Psoas muscle (tissue), 7 donors: ENCODE measurements at regions not wholly inside any gene's neighbourhood (a gene's known extent, or its start where the extent isn't known, plus 50 kb on each side); places are given as distances from the start of the nearest gene placed in this dataset.

Source experiments
- ATAC-seq, 4 donors: fragments of 200-7000 bp; cut with Tn5 transposase; one replicate each; pipeline ENCODE4 v1.9.1; 2020; ENCODE audit warnings: moderate library complexity in 3 of 4, mild to moderate bottlenecking in 2 of 4
- DNase-seq, 2 donors: peaks; one replicate each; pipeline ENCODE4 v3.0.0-alpha.2; 2020
- H3K27ac ChIP-seq: fragments of 200-600 bp; one replicate; pipeline ENCODE4 v1.8.0; 2022
- H3K27me3 ChIP-seq, 3 donors: fragments of 200-600 bp in 1 of 3; one replicate each; pipeline versions ENCODE4 v1.6.1 to v1.8.0; 2013 to 2022; ENCODE audit warnings: low read length in 2 of 3, mild to moderate bottlenecking in 2 of 3, moderate library complexity in 1 of 3; ENCODE audit not compliant: insufficient read depth in 3 of 3
- H3K36me3 ChIP-seq, 2 donors: fragments of 200-600 bp in 1 of 2; one replicate each; pipeline versions ENCODE4 v1.6.1 to v1.8.0; 2013 to 2022; ENCODE audit warnings: low read depth in 1 of 2, mild to moderate bottlenecking in 1 of 2, moderate library complexity in 1 of 2; ENCODE audit not compliant: insufficient read depth in 1 of 2
- H3K4me1 ChIP-seq: fragments of 200-600 bp; one replicate; pipeline ENCODE4 v1.8.0; 2022
- H3K4me3 ChIP-seq: fragments of 200-600 bp; one replicate; pipeline ENCODE4 v1.8.0; 2022; ENCODE audit warnings: mild to moderate bottlenecking
- H3K9me3 ChIP-seq: fragments of 200-600 bp; one replicate; pipeline ENCODE4 v1.8.0; 2022
- CTCF ChIP-seq: fragments of 200-600 bp; IDR thresholded peaks from one replicate; pipeline ENCODE4 v1.8.0; 2022; ENCODE audit warnings: antibody characterized with exemption
- WGBS, 3 donors: extraction: QIAGEN DNeasy Blood & Tissue Kit; methylation state at CpG; one replicate each; pipeline versions ENCODE4 v1.1.6 to v1.1.7; 2013; 5-methylcytosine and 5-hydroxymethylcytosine counted together
- intact Hi-C, 2 donors: fragments of 100-400 bp; cut with DNase I; formaldehyde crosslinking; loops; one replicate each; pipeline versions ENCODE4 v1.11.0 to v1.14.2; 2022
- donor health status: healthy with polysubstance abuse.
- donor health status: DM: no; HTN: no; CAD: no; lungs with moderate emphysema.
- donor health status: Bipolar disorder and iron deficiency.
- donor health status: healthy.
- donor health status: DM: yes; HTN: yes; CAD: no.
- donor health status: DM: no; HTN: no; CAD: no.
- donor health status: DM: yes; HTN: yes; CAD: no.

GRCh38 chr7:93043385-93043985 is 74.3 kb downstream of the SAMD9 start:
- H3K27me3 ChIP-seq, result no peaks in the 10 kb centered on the region
- no peaks in the 10 kb centered on the region for H3K9me3 ChIP-seq
- ATAC-seq (peak in 1 of 4 donors; percentile 35), DNase-seq (peak in 1 of 2 donors; percentile 25)
- peak overlapping the region; percentile 31 for H3K4me3 ChIP-seq
- H3K4me1 ChIP-seq, result no peaks in the 10 kb centered on the region
- intact Hi-C loops, result no loop called here
- no peak overlapping the region for H3K27ac ChIP-seq
- WGBS, 3 donors, result 17 to 19% (median 18%) methylated on average over 27 to 28 of the region's 28 CpGs
- TF ChIP-seq CTCF, result no peak
- H3K36me3 ChIP-seq, result no peaks in the 10 kb centered on the region

- intact Hi-C loops, result no loop called here
- Histone ChIP-seq H3K36me3 (no peaks in the 10 kb centered on the region), H3K27me3 (no peaks in the 10 kb centered on the region), H3K4me1 (no peaks in the 10 kb centered on the region), H3K4me3 (no peak overlapping the region), H3K9me3 (no peaks in the 10 kb centered on the region), H3K27ac (no peak overlapping the region)
- WGBS, 3 donors, result 56 to 62% (median 58%) methylated on average over 10 of the region's 10 CpGs
- DNase-seq (no peak), ATAC-seq (no peak)
- TF ChIP-seq CTCF, result no peak
Observed at GRCh38 chr7:93040355-93040754, 77.4 kb downstream of the SAMD9 start.

- no peak overlapping the region for H3K27ac ChIP-seq
- ATAC-seq, result no peak
- DNase-seq, result no peak
- H3K4me1 ChIP-seq, result no peaks in the 10 kb centered on the region
- intact Hi-C loops, result no loop called here
- no peaks in the 10 kb centered on the region for H3K27me3 ChIP-seq
- H3K36me3 ChIP-seq, result no peaks in the 10 kb centered on the region
- no peaks in the 10 kb centered on the region for H3K9me3 ChIP-seq
- H3K4me3 ChIP-seq, result no peak overlapping the region
- WGBS, 3 donors, result 77 to 86% (median 82%) methylated on average over 3 of the region's 3 CpGs
- no peak for TF ChIP-seq CTCF
Observed at GRCh38 chr7:93039786-93040185, 78.0 kb downstream of the SAMD9 start.

- Histone ChIP-seq H3K4me3 (no peak overlapping the region), H3K4me1 (no peaks in the 10 kb centered on the region), H3K27ac (no peak overlapping the region), H3K9me3 (no peaks in the 10 kb centered on the region), H3K27me3 (no peaks in the 10 kb centered on the region), H3K36me3 (no peaks in the 10 kb centered on the region)
- WGBS, 3 donors, result 84 to 94% (median 91%) methylated on average over 3 of the region's 3 CpGs
- intact Hi-C loops, result no loop called here
- TF ChIP-seq CTCF, result no peak
- DNase-seq (no peak), ATAC-seq (no peak)
Observed at GRCh38 chr7:93039282-93039681, 78.5 kb downstream of the SAMD9 start.

- DNase-seq, result no peak
- intact Hi-C loops, result no loop called here
- H3K36me3 ChIP-seq, result no peaks in the 10 kb centered on the region
- peaks cover 6% of the 10 kb centered on the region for H3K9me3 ChIP-seq
- H3K27me3 ChIP-seq, result no peaks in the 10 kb centered on the region
- 39 to 44% (median 41%) methylated on average over 2 of the region's 2 CpGs for WGBS, 3 donors
- ATAC-seq, result no peak
- no peak overlapping the region for H3K4me3 ChIP-seq
- no peak overlapping the region for H3K27ac ChIP-seq
- TF ChIP-seq CTCF, result no peak
- no peaks in the 10 kb centered on the region for H3K4me1 ChIP-seq
Observed at GRCh38 chr7:93036807-93037206, 81.0 kb downstream of the SAMD9 start.
